WTC11 (cell line): ENCODE measurements at regions not wholly inside any gene's neighbourhood (a gene's known extent, or its start where the extent isn't known, plus 50 kb on each side); places are given as distances from the start of the nearest gene placed in this dataset.

Source experiments
- AFF4 ChIP-seq: sonication (generic); formaldehyde crosslinking; IDR thresholded peaks from 2 replicates; pipeline ENCODE4 v1.8.1; 2023; ENCODE audit warnings: mild to moderate bottlenecking, missing genetic modification reagents, borderline replicate concordance
- ATF3 ChIP-seq: sonication (generic); formaldehyde crosslinking; conservative IDR thresholded peaks from 2 replicates; pipeline ENCODE4 v1.8.1; 2022; ENCODE audit warnings: mild to moderate bottlenecking, missing genetic modification reagents
- CBFB ChIP-seq: sonication (generic); formaldehyde crosslinking; IDR thresholded peaks from 2 replicates; pipeline ENCODE4 v1.8.1; 2022; ENCODE audit warnings: mild to moderate bottlenecking, low read depth, missing genetic modification reagents
- CREB1 ChIP-seq: sonication (generic); formaldehyde crosslinking; IDR thresholded peaks from 2 replicates; pipeline ENCODE4 v1.8.0; 2023; ENCODE audit warnings: mild to moderate bottlenecking, missing genetic modification reagents
- CREM ChIP-seq: sonication (generic); formaldehyde crosslinking; IDR thresholded peaks from 2 replicates; pipeline ENCODE4 v1.8.1; 2022; ENCODE audit warnings: mild to moderate bottlenecking, missing genetic modification reagents, moderate library complexity
- CTCF ChIP-seq: fragments of 200-600 bp; IDR thresholded peaks from 2 replicates; pipeline ENCODE4 v1.8.0; 2022; ENCODE audit warnings: antibody characterized with exemption
- ETV6 ChIP-seq: sonication (generic); formaldehyde crosslinking; IDR thresholded peaks from 2 replicates; pipeline ENCODE4 v1.8.1; 2022; ENCODE audit warnings: mild to moderate bottlenecking, missing genetic modification reagents
- FOXK1 ChIP-seq: sonication (generic); formaldehyde crosslinking; IDR thresholded peaks from 2 replicates; pipeline ENCODE4 v1.8.0; 2022; ENCODE audit warnings: mild to moderate bottlenecking, moderate library complexity, missing genetic modification reagents
- HMGA2 ChIP-seq: fragments of 250-450 bp; sonication (Bioruptor Pico); IDR thresholded peaks from 2 replicates; pipeline ENCODE4 v1.4.0; 2021; ENCODE audit warnings: mild to moderate bottlenecking, moderate library complexity
- HMGXB4 ChIP-seq: sonication (generic); formaldehyde crosslinking; IDR thresholded peaks from 2 replicates; pipeline ENCODE4 v1.8.1; 2023; ENCODE audit warnings: mild to moderate bottlenecking, moderate library complexity, missing genetic modification reagents
- NFYB ChIP-seq: sonication (generic); formaldehyde crosslinking; conservative IDR thresholded peaks from 2 replicates; pipeline ENCODE4 v1.8.0; 2022; ENCODE audit warnings: low read depth, missing genetic modification reagents
- STAT6 ChIP-seq: sonication (generic); formaldehyde crosslinking; conservative IDR thresholded peaks from 2 replicates; pipeline ENCODE4 v1.8.1; 2023; ENCODE audit warnings: mild to moderate bottlenecking, low read depth, missing genetic modification reagents, moderate library complexity
- TEAD4 ChIP-seq: sonication (generic); formaldehyde crosslinking; IDR thresholded peaks from 2 replicates; pipeline ENCODE4 v1.8.0; 2022; ENCODE audit warnings: mild to moderate bottlenecking, missing genetic modification reagents

GRCh38 chr12:13504736-13505135 lies 308.2 kb downstream of the EMP1 start:
- no peak for TF ChIP-seq TEAD4 (CRISPR knock-in tag)
- TF ChIP-seq HMGXB4 (CRISPR knock-in tag): no peak
- TF ChIP-seq CTCF: no peak
- TF ChIP-seq HMGA2: no peak
- no peak for TF ChIP-seq CBFB (CRISPR knock-in tag)
- TF ChIP-seq NFYB (CRISPR knock-in tag): no peak
- TF ChIP-seq STAT6: no peak
- no peak for TF ChIP-seq ATF3 (CRISPR knock-in tag)
- no peak for TF ChIP-seq CREB1 (CRISPR knock-in tag)
- no peak for TF ChIP-seq CREM (CRISPR knock-in tag)
- TF ChIP-seq AFF4 (CRISPR knock-in tag): no peak
- no peak for TF ChIP-seq FOXK1 (CRISPR knock-in tag)
- TF ChIP-seq ETV6 (CRISPR knock-in tag): no peak
